GM21528 (cell line): ENCODE measurements at regions not wholly inside any gene's neighbourhood (a gene's known extent, or its start where the extent isn't known, plus 50 kb on each side); places are given as distances from the start of the nearest gene placed in this dataset.

Experiments
- ATAC-seq: cut with Tn5 transposase; IDR thresholded peaks from one replicate; pipeline ENCODE4 v1.9.1; 2021; ENCODE audit warnings: mild to moderate bottlenecking, moderate library complexity; ENCODE audit not compliant: unreplicated experiment, low FRiP score

DNA sequence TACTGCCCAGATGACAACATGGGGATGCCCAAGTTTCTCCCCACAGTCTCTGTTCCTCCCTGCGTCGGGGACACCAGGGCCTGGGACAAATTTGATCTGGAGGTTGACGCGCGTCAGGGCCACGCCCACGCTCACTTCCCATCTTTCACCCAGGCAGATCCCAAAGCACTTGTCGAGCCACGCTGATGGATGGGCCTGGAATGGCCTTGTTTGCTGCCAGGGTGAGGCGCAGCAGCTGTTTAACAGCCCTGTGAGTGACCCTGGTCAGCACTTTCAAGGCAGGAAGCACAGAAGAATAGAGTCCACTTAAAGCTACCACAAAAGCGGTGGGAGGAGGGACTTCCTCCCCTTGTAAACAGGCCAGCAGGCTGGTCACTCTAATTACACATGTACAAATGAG, 324.7 kb upstream of the JARID2 start:
- no peak for ATAC-seq

GRCh38 chr6:14921878-14922671, 323.8 kb upstream of the JARID2 start:
- no peak for ATAC-seq

- ATAC-seq, result no peak
Measured at GRCh38 chr6:14922706-14923460, 323.0 kb upstream of the JARID2 start.

- no peak for ATAC-seq
Measured at GRCh38 chr6:14924126-14925024, 321.5 kb upstream of the JARID2 start.

- no peak for ATAC-seq
Measured at GRCh38 chr6:14925025-14925698, 320.7 kb upstream of the JARID2 start.

- ATAC-seq, result no peak
Measured at GRCh38 chr6:14925699-14926026, 320.2 kb upstream of the JARID2 start.

GRCh38 chr6:14927398-14927797, 318.5 kb upstream of the JARID2 start:
- no peak for ATAC-seq

DNA sequence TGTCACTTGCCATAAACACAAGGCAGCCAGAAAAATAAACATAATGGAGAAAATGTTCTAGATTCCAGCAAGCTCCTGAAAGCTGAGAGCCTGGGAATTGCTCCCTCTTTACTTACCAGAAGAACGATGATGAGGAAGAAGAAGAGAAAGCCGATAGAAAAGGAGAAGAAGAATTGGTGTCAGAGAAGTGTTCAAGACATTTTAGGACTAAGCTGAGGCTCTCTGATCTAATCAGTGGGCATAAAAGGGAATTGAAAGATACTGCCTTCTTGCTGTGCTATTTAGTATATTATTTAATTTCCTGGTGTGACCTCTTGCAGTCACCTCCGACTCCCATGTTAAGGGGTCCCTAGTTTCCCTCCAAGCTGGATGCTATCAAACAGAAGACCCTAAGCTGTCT, 316.6 kb upstream of the JARID2 start:
- no peak for ATAC-seq

DNA sequence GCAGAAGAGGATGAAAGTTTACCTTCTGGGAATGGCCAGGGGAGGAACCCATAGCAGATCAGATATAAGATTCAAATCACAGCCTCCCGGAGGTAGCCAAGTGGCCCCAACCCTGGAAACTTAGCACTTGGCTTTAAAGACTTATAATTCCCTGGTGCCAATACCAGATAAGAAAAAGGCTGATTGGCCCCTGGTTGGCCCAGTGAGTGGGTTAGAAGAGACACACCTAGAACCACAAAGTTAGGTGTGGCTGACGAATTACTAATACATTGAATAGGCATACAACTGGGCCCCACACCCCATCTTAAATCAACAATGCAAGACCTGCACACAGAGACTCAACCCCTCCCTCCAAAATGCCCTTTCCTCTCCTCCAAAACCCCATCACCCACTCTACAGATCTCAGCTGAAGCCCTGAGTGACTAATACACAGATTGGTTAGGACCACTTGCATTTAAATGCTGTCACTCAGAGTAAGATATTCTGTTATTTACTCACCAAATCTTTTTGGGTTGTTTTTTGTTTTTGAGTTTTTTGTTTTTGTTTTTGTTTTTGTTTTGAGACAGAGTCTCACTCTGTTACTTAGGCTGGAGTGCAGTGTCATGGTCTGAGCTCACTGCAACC, 315.4 kb upstream of the JARID2 start:
- no peak for ATAC-seq

GRCh38 chr6:14932485-14933182, 313.2 kb upstream of the JARID2 start:
- no peak for ATAC-seq

- no peak for ATAC-seq
Measured at GRCh38 chr6:14933183-14933544, 312.7 kb upstream of the JARID2 start.

- no peak for ATAC-seq
Measured at GRCh38 chr6:14934013-14934412, 311.9 kb upstream of the JARID2 start.

DNA sequence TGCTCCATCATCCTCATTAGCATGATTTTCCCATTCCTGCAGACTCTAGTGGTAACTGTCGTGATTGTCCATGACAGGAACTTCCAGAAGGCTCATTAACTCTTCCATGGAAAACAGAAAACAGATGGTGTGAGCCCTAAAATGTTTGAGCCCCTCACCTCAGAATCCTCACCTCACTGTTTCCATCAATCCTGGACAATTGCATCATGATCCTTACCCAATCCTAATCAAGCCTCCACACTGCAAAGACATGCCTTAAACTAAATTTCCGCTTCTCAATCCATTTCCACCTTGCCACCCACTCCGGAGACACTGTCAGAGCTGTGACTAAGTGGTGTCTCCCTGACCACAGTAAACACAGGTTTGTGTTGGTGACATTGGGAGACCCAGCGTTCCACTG, 311.0 kb upstream of the JARID2 start:
- no peak for ATAC-seq

DNA sequence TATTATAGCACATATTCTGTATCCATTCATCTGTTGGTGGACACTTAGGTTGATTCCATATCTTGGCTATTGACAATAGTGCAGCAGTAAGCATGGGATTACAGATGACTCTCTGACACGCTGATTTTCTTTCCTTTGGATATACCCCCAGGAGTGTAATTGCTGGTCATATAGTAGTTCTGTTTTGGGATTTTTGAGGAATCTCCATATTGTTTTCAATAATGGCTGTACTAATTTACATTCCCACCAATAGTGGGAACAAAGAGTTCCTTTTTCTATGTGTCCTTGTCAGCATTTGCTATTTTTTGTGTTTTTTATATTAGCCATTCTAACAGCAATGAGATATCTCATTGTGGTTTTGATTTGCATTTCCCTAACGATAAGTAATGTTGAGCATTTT, 309.0 kb upstream of the JARID2 start:
- ATAC-seq, result no peak

DNA sequence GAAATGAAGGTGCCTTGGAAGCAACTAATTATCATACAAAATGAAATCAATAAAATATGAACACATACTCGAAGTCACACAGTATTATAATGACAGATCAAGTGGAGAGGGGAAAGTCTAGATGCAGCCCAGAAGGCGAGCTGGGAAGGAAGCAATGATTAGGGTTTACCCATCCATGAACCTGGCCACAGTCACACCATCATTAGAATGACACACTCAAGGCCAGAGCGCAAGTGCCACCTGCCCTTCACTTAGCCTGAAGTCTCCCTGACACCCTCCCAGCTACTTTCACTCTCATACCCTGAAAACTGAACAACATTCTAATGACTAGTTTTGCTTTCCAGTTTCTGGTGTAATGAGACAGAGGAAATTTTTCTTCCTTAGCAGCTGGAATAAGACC, 302.8 kb upstream of the JARID2 start:
- no peak for ATAC-seq

DNA sequence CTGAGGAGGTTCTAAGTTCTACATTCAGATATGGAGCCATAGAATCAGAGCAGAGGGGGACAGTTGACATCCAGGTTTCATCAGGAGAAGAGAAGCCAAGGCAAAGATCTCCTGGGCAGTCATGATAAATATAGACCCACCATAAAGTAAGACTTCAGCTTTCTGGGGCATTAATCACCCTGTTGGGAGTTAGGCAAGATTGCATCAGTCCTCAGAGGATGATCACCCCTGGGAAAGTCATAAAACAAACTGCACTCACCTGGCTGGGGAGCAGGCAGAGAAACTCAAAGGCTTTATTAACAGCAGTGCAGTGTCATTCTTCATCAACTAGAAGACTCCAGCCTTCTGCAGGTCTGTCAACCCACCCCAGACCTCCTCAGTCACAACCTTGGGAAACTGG, 301.3 kb upstream of the JARID2 start:
- no peak for ATAC-seq

GRCh38 chr6:14945461-14946185, 300.2 kb upstream of the JARID2 start:
- no peak for ATAC-seq

- ATAC-seq, result no peak
Measured at GRCh38 chr6:14946753-14947152, 299.1 kb upstream of the JARID2 start.
